Tibial nerve (tissue), 4 donors: ENCODE measurements at regions not wholly inside any gene's neighbourhood (a gene's known extent, or its start where the extent isn't known, plus 50 kb on each side); places are given as distances from the start of the nearest gene placed in this dataset.

Experiments
- CTCF ChIP-seq, 5 experiments: fragments of 200-600 bp in 3 of 5; fragments of 450-650 bp in 2 of 5; sonication (generic) in 3 of 5; IDR thresholded peaks; one replicate each; pipeline ENCODE4 v1.5.1; 2016 to 2019; ENCODE audit warnings: antibody characterized with exemption in 5 of 5, mild to moderate bottlenecking in 3 of 5, moderate library complexity in 2 of 5
- EP300 ChIP-seq, 2 donors: sonication (generic); formaldehyde crosslinking; IDR thresholded peaks; one replicate each; pipeline ENCODE4 v1.6.1; 2017; ENCODE audit warnings: antibody characterized with exemption in 2 of 2, mild to moderate bottlenecking in 1 of 2

GRCh38 chr13:99864627-99864990, 107.0 kb downstream of the ZIC5 start:
- TF ChIP-seq CTCF (IDR thresholded peaks at IDR 0.05) (no peak), EP300 (IDR thresholded peaks at IDR 0.05) (no peak)
